HepG2 (cell line): ENCODE measurements at regions not wholly inside any gene's neighbourhood (a gene's known extent, or its start where the extent isn't known, plus 50 kb on each side); places are given as distances from the start of the nearest gene placed in this dataset.

ENCODE experiments used
- ATAC-seq: fragments of 200-7000 bp; cut with Tn5 transposase; 3 replicates; pipeline ENCODE4 v1.9.1; 2020; ENCODE audit warnings: mild to moderate bottlenecking, moderate library complexity
- BruUV-seq: library from RNA; stranded (reverse); fragments of 400-500 nt; replicated peaks from 2 replicates; lab custom pipeline; 2021; lab: Mats Ljungman, UMichigan
- CTCF ChIA-PET: fragments of 300-600 bp; formaldehyde crosslinking; extraction: SDS; loops from one replicate; lab custom pipeline; 2021; ENCODE audit warnings: low total read pairs, inconsistent platforms, low intra/inter-chr PET ratio; lab: Yijun Ruan, JAX
- POLR2A ChIA-PET: fragments of 350-600 bp; sonication (Branson Sonifier 250); formaldehyde crosslinking; loops from one replicate; lab custom pipeline; 2020; ENCODE audit warnings: antibody characterized with exemption, inconsistent platforms; lab: Yijun Ruan, JAX
- DNase-seq: peaks from one replicate; pipeline ENCODE4 v3.0.0-alpha.2; 2015; ENCODE audit warnings: low spot score
- FAIRE-seq: peaks from 3 replicates; lab custom pipeline; 2011; peaks lifted over from hg19 to GRCh38; lab: Jason Lieb, UNC
- H2AFZ ChIP-seq: one replicate; pipeline ENCODE4 v1.6.1; 2011; ENCODE audit warnings: low read length, inconsistent platforms
- H3K27ac ChIP-seq: fragments of 300-600 bp; 3 replicates; pipeline ENCODE4 v1.8.0; 2011; ENCODE audit warnings: mixed run types, mild to moderate bottlenecking, mixed read lengths, low read length, inconsistent platforms; ENCODE audit not compliant: insufficient read depth; ENCODE audit errors: extremely low read length
- H3K27me3 ChIP-seq, 2 experiments: fragments of 200-600 bp in 1 of 2; 2 replicates in 1 of 2; 3 replicates in 1 of 2; pipeline versions ENCODE4 v1.6.0 to v1.8.0; 2011; ENCODE audit warnings: low read length in 2 of 2, mild to moderate bottlenecking in 2 of 2, moderate library complexity in 2 of 2, inconsistent platforms in 1 of 2; ENCODE audit not compliant: insufficient read depth in 2 of 2, control insufficient read depth in 1 of 2
- H3K36me3 ChIP-seq, 2 experiments: fragments of 200-600 bp in 1 of 2; replicated peaks in 1 of 2; 2 replicates in 1 of 2; 3 replicates in 1 of 2; pipeline versions ENCODE4 v1.5.1 to v1.8.0; 2011; ENCODE audit warnings: low read length in 2 of 2, inconsistent platforms in 1 of 2; ENCODE audit not compliant: insufficient read depth in 2 of 2, control insufficient read depth in 1 of 2
- H3K4me1 ChIP-seq: 2 replicates; pipeline ENCODE4 v1.5.1; 2012; ENCODE audit warnings: low read length, inconsistent platforms; ENCODE audit not compliant: insufficient read depth
- H3K4me2 ChIP-seq: 2 replicates; pipeline ENCODE4 v1.6.0; 2011; ENCODE audit warnings: low read depth, low read length, inconsistent platforms
- H3K4me3 ChIP-seq, 3 experiments: fragments of 200-600 bp in 1 of 3; sonication (generic), shearing (Covaris generic) in 1 of 3; replicated peaks in 1 of 3; 2 replicates each; pipeline ENCODE4 v1.5.1; 2011 to 2016; ENCODE audit warnings: low read length in 3 of 3, inconsistent platforms in 2 of 3, low read depth in 2 of 3, mild to moderate bottlenecking in 2 of 3, control low read depth in 1 of 3, mixed read lengths in 1 of 3; ENCODE audit not compliant: insufficient read depth in 1 of 3
- H3K79me2 ChIP-seq: one replicate; pipeline ENCODE4 v1.6.1; 2011; ENCODE audit warnings: low read length, inconsistent platforms; ENCODE audit not compliant: insufficient read depth
- H3K9ac ChIP-seq: 2 replicates; pipeline ENCODE4 v1.6.0; 2011; ENCODE audit warnings: mild to moderate bottlenecking, low read depth, low read length, inconsistent platforms; ENCODE audit not compliant: insufficient read depth
- H3K9me3 ChIP-seq: 2 replicates; pipeline ENCODE4 v1.5.1; 2012; ENCODE audit warnings: mild to moderate bottlenecking, low read length
- H4K20me1 ChIP-seq: 2 replicates; pipeline ENCODE4 v1.6.0; 2011; ENCODE audit warnings: inconsistent platforms, mild to moderate bottlenecking, low read length, moderate library complexity; ENCODE audit not compliant: insufficient read depth
- FOXO1 ChIP-seq: sonication (generic); formaldehyde crosslinking; IDR thresholded peaks from 2 replicates; pipeline ENCODE4 v1.4.0; 2020; ENCODE audit warnings: missing genetic modification reagents
- KDM5A ChIP-seq: fragments of 200-600 bp; sonication (generic); IDR thresholded peaks from 2 replicates; pipeline ENCODE4 v1.7.0; 2018; ENCODE audit warnings: antibody characterized with exemption, mild to moderate bottlenecking, low read length, borderline replicate concordance
- KLF16 ChIP-seq, 2 experiments: sonication (generic) in 1 of 2; formaldehyde crosslinking in 1 of 2; IDR thresholded peaks; 2 replicates each; pipeline versions ENCODE4 v1.6.1 to v1.8.0; 2016 to 2023; ENCODE audit warnings: missing genetic modification reagents in 2 of 2, missing compliant biosample characterization in 1 of 2
- ZKSCAN1 ChIP-seq: fragments of 150-350 bp; IDR thresholded peaks from 2 replicates; pipeline ENCODE4 v1.6.1; 2014; ENCODE audit warnings: low read length
- WGBS: methylation state at CpG from one replicate; pipeline ENCODE4 v1.1.6; 2017; ENCODE audit warnings: low lambda C conversion rate; 5-methylcytosine and 5-hydroxymethylcytosine counted together
- in situ Hi-C: cut with HindIII; loops from 2 replicates; pipeline ENCODE4 v1.10.0; 2017; ENCODE audit warnings: low pct_unique_long_range_greater_than_20kb; ENCODE audit not compliant: extremely low pct_ligation_motif_present
- intact Hi-C: fragments of 100-400 bp; cut with micrococcal nuclease; formaldehyde crosslinking; loops from one replicate; pipeline ENCODE4 v1.10.0; 2022; ENCODE audit not compliant: unreplicated experiment
- TF ChIP-seq, protein P1 (sequence below): sonication (generic); formaldehyde crosslinking; IDR thresholded peaks from 2 replicates; pipeline ENCODE4 v1.5.1; 2020; ENCODE audit warnings: mild to moderate bottlenecking, missing genetic modification reagents, borderline replicate concordance
- TF ChIP-seq, protein P2 (sequence below): sonication (generic); formaldehyde crosslinking; IDR thresholded peaks from 2 replicates; pipeline ENCODE4 v1.5.1; 2020; ENCODE audit warnings: missing genetic modification reagents, mild to moderate bottlenecking, borderline replicate concordance

DNA sequence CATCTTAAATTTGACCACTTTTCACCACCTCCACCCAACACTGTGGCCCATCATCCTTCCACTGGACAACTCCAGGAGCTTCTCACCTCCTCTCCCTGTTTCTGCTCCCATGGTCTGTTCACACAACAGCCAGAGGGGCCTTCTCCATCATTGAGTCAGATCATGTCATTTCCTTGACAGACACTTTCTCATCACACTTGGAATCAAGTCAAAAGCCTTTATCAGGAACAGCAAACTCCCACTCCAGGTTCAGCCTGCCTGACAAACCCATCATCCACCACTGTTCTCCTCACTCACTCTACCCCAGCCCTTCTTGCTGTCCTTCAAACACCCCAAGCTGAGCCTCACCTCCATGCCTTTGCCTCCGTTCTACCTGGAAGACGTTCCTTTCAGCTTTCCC is 78.4 kb upstream of the ADRA1B start:
- no peak overlapping the region for H3K4me2 ChIP-seq
- no peaks in the 10 kb centered on the region for H4K20me1 ChIP-seq
- TF ChIP-seq FOXO1 (CRISPR knock-in tag) (no peak), KLF16 (CRISPR knock-in tag; IDR thresholded peaks at IDR 0.05) (no peak), ZKSCAN1 (no peak)
- TF ChIP-seq, protein P1, sequence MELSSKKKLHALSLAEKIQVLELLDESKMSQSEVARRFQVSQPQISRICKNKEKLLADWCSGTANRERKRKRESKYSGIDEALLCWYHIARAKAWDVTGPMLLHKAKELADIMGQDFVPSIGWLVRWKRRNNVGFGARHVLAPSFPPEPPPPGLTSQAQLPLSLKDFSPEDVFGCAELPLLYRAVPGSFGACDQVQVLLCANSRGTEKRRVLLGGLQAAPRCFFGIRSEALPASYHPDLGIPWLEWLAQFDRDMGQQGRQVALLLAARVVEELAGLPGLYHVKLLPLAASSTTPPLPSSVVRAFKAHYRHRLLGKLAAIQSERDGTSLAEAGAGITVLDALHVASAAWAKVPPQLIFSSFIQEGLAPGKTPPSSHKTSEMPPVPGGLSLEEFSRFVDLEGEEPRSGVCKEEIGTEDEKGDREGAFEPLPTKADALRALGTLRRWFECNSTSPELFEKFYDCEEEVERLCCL (CRISPR knock-in tag): no peak
- H3K27me3 ChIP-seq: no peaks in the 10 kb centered on the region
- CTCF ChIA-PET: no interaction called here
- BruUV-seq: no TSS peak
- H3K79me2 ChIP-seq: no peaks in the 10 kb centered on the region
- no peaks in the 10 kb centered on the region for H3K9me3 ChIP-seq
- H3K4me3 ChIP-seq: no peak overlapping the region
- in situ Hi-C loops: no loop called here
- FAIRE-seq (no peak), ATAC-seq (no peak), DNase-seq (no peak)
- intact Hi-C loops: no loop called here
- H3K27ac ChIP-seq: no peak overlapping the region
- POLR2A ChIA-PET: no interaction called here
- WGBS: 3% methylated on average over 2 of the region's 2 CpGs
- H2AFZ ChIP-seq: no peak overlapping the region
- H3K4me1 ChIP-seq: no peaks in the 10 kb centered on the region
- no peaks in the 10 kb centered on the region for H3K36me3 ChIP-seq
- no peak overlapping the region for H3K9ac ChIP-seq

DNA sequence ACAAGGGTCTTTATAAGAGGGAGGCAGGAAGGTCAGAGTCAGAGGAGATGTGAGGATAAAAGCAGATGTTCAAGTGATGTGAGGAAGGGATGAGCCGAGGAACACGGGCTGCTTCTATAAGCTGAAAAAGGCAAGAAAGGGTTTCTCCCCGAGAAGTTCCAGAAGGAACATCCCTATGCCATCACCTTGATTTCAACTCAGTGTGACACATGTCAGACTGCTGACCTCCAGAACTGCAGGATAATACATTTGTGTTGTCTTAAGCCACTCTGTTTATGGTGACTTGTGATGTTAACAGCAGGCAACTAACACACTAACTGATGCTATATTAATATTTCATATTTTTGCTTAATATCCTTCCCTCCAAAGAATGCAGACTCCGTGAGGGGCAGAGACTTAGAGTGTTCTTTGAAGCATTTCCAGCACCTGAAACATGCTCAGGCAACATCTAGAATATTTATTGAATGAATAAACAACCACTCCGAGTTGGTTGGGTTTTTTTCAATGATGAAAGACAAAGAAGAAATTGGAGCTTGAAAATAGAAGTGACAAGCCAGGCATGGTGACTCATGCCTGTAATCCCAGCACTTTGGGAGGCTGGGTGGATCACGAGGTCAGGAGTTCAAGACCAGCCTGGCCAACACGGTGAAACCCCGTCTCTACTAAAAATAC is 77.6 kb upstream of the ADRA1B start:
- H3K4me2 ChIP-seq: no peak overlapping the region
- no peak for FAIRE-seq
- H3K9ac ChIP-seq: no peak overlapping the region
- TF ChIP-seq, protein P2, sequence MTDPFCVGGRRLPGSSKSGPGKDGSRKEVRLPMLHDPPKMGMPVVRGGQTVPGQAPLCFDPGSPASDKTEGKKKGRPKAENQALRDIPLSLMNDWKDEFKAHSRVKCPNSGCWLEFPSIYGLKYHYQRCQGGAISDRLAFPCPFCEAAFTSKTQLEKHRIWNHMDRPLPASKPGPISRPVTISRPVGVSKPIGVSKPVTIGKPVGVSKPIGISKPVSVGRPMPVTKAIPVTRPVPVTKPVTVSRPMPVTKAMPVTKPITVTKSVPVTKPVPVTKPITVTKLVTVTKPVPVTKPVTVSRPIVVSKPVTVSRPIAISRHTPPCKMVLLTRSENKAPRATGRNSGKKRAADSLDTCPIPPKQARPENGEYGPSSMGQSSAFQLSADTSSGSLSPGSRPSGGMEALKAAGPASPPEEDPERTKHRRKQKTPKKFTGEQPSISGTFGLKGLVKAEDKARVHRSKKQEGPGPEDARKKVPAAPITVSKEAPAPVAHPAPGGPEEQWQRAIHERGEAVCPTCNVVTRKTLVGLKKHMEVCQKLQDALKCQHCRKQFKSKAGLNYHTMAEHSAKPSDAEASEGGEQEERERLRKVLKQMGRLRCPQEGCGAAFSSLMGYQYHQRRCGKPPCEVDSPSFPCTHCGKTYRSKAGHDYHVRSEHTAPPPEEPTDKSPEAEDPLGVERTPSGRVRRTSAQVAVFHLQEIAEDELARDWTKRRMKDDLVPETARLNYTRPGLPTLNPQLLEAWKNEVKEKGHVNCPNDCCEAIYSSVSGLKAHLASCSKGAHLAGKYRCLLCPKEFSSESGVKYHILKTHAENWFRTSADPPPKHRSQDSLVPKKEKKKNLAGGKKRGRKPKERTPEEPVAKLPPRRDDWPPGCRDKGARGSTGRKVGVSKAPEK (CRISPR knock-in tag): no peak
- no peak for TF ChIP-seq KDM5A
- H3K4me3 ChIP-seq: no peak overlapping the region
- H4K20me1 ChIP-seq: no peaks in the 10 kb centered on the region
- BruUV-seq: no TSS peak
- CTCF ChIA-PET: no interaction called here
- H3K36me3 ChIP-seq: no peaks in the 10 kb centered on the region
- H3K4me1 ChIP-seq: no peaks in the 10 kb centered on the region
- intact Hi-C loops: no loop called here
- no peaks in the 10 kb centered on the region for H3K9me3 ChIP-seq
- no peak for ATAC-seq
- 2% methylated on average over 8 of the region's 8 CpGs for WGBS
- no peaks in the 10 kb centered on the region for H3K27me3 ChIP-seq
- DNase-seq: no peak
- H3K79me2 ChIP-seq: no peaks in the 10 kb centered on the region
- no peak overlapping the region for H2AFZ ChIP-seq
- no peak overlapping the region for H3K27ac ChIP-seq
- POLR2A ChIA-PET: no interaction called here
- in situ Hi-C loops: no loop called here
